ENCODE measurements at regions not wholly inside any gene's neighbourhood (a gene's known extent, or its start where the extent isn't known, plus 50 kb on each side); places are given as distances from the start of the nearest gene placed in this dataset.
"Not testable (repeated sequence)": the region's sequence is repeated elsewhere in the genome, so short reads cannot be mapped to it uniquely, and the experiment has no call there.

GRCh38 chr12:25394775-25395174, 144.0 kb upstream of the KRAS start:
- TF ChIP-seq CTCF, PRDM10, ZSCAN30, ZBTB20, ZNF112, REST (tag by site-specific recombination; IDR thresholded peaks at IDR 0.05): not testable (repeated sequence)
- TF ChIP-seq, protein P1, sequence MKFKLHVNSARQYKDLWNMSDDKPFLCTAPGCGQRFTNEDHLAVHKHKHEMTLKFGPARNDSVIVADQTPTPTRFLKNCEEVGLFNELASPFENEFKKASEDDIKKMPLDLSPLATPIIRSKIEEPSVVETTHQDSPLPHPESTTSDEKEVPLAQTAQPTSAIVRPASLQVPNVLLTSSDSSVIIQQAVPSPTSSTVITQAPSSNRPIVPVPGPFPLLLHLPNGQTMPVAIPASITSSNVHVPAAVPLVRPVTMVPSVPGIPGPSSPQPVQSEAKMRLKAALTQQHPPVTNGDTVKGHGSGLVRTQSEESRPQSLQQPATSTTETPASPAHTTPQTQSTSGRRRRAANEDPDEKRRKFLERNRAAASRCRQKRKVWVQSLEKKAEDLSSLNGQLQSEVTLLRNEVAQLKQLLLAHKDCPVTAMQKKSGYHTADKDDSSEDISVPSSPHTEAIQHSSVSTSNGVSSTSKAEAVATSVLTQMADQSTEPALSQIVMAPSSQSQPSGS (tag by site-specific recombination; IDR thresholded peaks at IDR 0.05; ENCODE audit: low read depth), result not testable (repeated sequence)
